ENCODE measurements at regions not wholly inside any gene's neighbourhood (a gene's known extent, or its start where the extent isn't known, plus 50 kb on each side); places are given as distances from the start of the nearest gene placed in this dataset.
"Not testable (repeated sequence)": the region's sequence is repeated elsewhere in the genome, so short reads cannot be mapped to it uniquely, and the experiment has no call there.

GRCh38 chr1:234823191-234824176 lies 213.5 kb upstream of the IRF2BP2 start:
- intact Hi-C loops (cut with micrococcal nuclease): no loop called here
- H3K27ac Mint-ChIP-seq: no peak overlapping the region
- CTCF ChIA-PET: no interaction called here

DNA sequence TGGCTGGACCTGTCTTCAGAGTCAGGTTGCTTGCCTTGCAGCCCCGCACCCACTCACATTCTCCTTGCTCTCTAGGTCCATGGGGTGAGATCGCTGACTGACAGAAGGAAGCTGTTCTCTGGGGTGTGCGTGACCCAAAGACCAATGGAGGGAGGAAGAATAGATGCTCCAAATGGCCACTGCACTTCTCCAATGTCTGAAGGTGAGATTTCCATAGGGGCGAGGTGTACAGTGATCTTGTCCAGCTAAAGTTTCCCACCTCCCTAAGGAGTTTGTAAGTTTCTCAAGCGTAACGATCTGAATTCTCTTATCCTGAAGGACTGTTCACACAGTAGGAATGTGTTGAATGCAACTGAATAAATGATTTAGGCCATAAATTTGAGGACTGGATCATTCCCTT lies 211.9 kb upstream of the IRF2BP2 start:
- no peaks in the 10 kb centered on the region for H3K36me3 Mint-ChIP-seq (ENCODE audit: low read depth)
- H3K4me3 Mint-ChIP-seq: no peak overlapping the region
- ATAC-seq (ENCODE audit: low read depth) (no peak), DNase-seq (no peak)
- intact Hi-C loops (cut with micrococcal nuclease): no loop called here
- H3K9me3 Mint-ChIP-seq: no peaks in the 10 kb centered on the region
- TF ChIP-seq CTCF (IDR thresholded peaks at IDR 0.05): no peak
- no peak overlapping the region for H3K27ac Mint-ChIP-seq
- H3K27me3 Mint-ChIP-seq: no peaks in the 10 kb centered on the region
- POLR2A ChIA-PET: no interaction called here
- no peaks in the 10 kb centered on the region for H3K4me1 Mint-ChIP-seq
- CTCF ChIA-PET: no interaction called here

More at GRCh38 chr1:234823191-234824176, 213.5 kb upstream of the IRF2BP2 start:
- ATAC-seq (ENCODE audit: low read depth): no peak
- DNase-seq: no peak
- Mint-ChIP-seq H3K36me3 (ENCODE audit: low read depth) (no peaks in the 10 kb centered on the region), H3K27me3 (peaks cover 2% of the 10 kb centered on the region), H3K4me3 (no peak overlapping the region), H3K4me1 (no peaks in the 10 kb centered on the region), H3K9me3 (no peaks in the 10 kb centered on the region)
- no peak for TF ChIP-seq CTCF (IDR thresholded peaks at IDR 0.05)
- POLR2A ChIA-PET: interaction anchor here (0.6 kb wide), 1 partner anchor 213 kb away, joined by 3 read pairs; no protein-coding TSS in a partner anchor

DNA sequence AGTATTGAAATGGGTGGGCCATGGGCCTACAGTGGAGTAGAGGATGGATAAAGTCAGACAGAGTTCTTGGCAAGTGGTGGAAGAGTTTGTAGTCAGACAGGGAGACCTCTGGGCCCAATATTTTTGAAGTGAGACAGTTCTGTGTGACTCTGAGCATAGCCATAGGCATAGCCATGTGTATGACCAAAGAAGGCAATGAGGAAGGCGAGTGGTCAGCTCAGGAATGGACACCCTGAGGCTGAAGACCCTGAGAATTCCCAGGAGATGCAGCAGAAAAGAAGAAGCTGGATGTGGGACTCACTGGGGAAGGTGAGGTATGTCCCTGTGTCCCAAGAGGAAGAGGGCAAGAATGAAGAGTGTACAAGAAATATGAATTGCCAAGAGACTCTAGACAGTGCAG lies 210.6 kb upstream of the IRF2BP2 start:
- Mint-ChIP-seq H3K9me3 (no peaks in the 10 kb centered on the region), H3K27me3 (no peaks in the 10 kb centered on the region), H3K27ac (no peak overlapping the region), H3K4me3 (no peak overlapping the region), H3K4me1 (no peaks in the 10 kb centered on the region), H3K36me3 (ENCODE audit: low read depth) (no peaks in the 10 kb centered on the region)
- intact Hi-C loops (cut with micrococcal nuclease): no loop called here
- no peak for TF ChIP-seq CTCF (IDR thresholded peaks at IDR 0.05)
- CTCF ChIA-PET: no interaction called here
- no peak for ATAC-seq (ENCODE audit: low read depth)
- POLR2A ChIA-PET: no interaction called here
- DNase-seq: no peak

DNA sequence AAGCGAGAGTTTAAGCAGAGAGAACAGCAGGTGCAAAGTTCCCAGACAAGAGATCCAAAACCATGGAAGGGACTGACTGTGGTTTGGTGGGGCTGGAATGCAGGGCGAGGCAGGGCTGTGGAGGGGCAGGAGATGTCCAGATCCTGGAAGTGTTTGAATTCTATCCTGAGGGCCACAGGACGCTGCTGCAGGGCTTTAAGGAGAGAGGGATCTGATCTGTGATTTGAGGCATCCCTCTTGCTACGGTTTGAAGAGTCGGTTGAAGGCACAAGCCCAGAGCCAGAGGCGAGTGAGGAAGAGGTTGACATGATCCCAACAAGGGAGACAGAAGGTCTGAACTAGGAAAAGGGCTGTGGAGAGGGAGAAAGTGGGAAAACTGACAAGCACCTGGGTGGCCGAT lies 209.9 kb upstream of the IRF2BP2 start:
- H3K27me3 Mint-ChIP-seq; DNase-seq; intact Hi-C loops (cut with micrococcal nuclease); H3K36me3 Mint-ChIP-seq (ENCODE audit: low read depth); H3K4me1 Mint-ChIP-seq; H3K9me3 Mint-ChIP-seq; H3K27ac Mint-ChIP-seq; CTCF ChIA-PET; H3K4me3 Mint-ChIP-seq; ATAC-seq (ENCODE audit: low read depth); POLR2A ChIA-PET: not testable (repeated sequence)

DNA sequence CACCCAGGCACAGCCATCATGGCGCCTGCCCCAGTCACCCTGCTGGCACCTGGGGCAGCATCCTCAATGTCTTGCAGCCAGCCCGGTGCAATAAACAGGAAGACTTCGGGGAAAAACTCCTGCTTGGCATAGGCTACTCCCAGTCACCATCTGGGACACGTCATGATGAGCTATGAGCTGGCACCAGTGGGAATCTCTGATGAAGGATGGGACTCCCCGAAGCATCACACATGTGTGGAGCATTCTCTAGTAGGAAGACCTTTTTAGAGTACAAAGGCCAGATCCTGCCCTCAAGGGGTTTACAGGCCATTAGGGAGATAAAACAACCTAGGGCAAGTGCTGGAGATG lies 208.0 kb upstream of the IRF2BP2 start:
- POLR2A ChIA-PET; CTCF ChIA-PET; H3K4me1 Mint-ChIP-seq; ATAC-seq (ENCODE audit: low read depth); DNase-seq; H3K9me3 Mint-ChIP-seq; H3K36me3 Mint-ChIP-seq (ENCODE audit: low read depth); H3K4me3 Mint-ChIP-seq; H3K27ac Mint-ChIP-seq; intact Hi-C loops (cut with micrococcal nuclease); H3K27me3 Mint-ChIP-seq: not testable (repeated sequence)

DNA sequence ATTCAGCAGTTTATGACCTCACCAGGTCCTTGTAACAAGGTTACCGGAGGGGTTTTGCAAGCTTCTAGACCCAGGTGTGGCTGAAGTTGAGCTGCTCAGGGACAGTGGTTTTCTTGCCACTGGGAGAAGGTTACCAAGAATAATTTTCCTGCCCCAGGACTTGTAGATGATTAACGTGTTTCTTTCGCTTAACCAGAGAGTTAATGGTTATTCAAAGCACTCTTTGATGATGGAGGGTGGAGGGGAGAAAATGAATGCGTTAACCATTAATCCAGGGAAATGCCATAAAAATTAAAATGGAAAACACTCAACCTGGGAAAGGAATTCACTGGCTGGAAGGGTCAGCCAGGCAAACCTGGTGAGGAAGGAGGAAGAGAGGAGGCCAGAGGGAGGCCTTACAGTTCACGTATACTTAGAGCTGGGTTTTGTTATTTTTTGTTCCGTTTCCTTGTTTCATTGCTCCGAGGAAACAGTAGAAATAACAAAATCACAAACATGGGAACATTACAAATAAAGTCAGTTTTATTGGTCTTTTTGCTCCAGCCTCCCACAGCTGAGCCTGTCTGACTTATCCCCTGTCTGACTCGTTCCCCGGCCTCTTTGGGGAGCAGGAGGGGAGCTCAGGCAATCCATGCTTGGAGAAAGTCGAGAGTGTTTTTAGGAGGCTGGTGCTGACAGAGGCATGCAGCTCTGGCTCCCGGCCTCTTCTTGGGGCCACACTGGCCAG lies 207.5 kb upstream of the IRF2BP2 start:
- intact Hi-C loops (cut with micrococcal nuclease); H3K9me3 Mint-ChIP-seq; POLR2A ChIA-PET: not testable (repeated sequence)

GRCh38 chr1:234816864-234817263 lies 206.9 kb upstream of the IRF2BP2 start:
- CTCF ChIA-PET; H3K4me1 Mint-ChIP-seq; intact Hi-C loops (cut with micrococcal nuclease); POLR2A ChIA-PET; ATAC-seq (ENCODE audit: low read depth); DNase-seq; H3K4me3 Mint-ChIP-seq; H3K36me3 Mint-ChIP-seq (ENCODE audit: low read depth); H3K27me3 Mint-ChIP-seq; H3K9me3 Mint-ChIP-seq; H3K27ac Mint-ChIP-seq: not testable (repeated sequence)

More for the DNA sequence above, 207.5 kb upstream of the IRF2BP2 start:
- H3K4me3 Mint-ChIP-seq; CTCF ChIA-PET; H3K27ac Mint-ChIP-seq; H3K36me3 Mint-ChIP-seq (ENCODE audit: low read depth); DNase-seq; H3K4me1 Mint-ChIP-seq; H3K27me3 Mint-ChIP-seq; ATAC-seq (ENCODE audit: low read depth): not testable (repeated sequence)

GRCh38 chr1:234816186-234816851 lies 206.3 kb upstream of the IRF2BP2 start:
- H3K27ac Mint-ChIP-seq; DNase-seq; intact Hi-C loops (cut with micrococcal nuclease); H3K4me1 Mint-ChIP-seq; H3K4me3 Mint-ChIP-seq; CTCF ChIA-PET; H3K9me3 Mint-ChIP-seq; H3K27me3 Mint-ChIP-seq; H3K36me3 Mint-ChIP-seq (ENCODE audit: low read depth); ATAC-seq (ENCODE audit: low read depth); POLR2A ChIA-PET: not testable (repeated sequence)

GRCh38 chr1:234815295-234815815 lies 205.4 kb upstream of the IRF2BP2 start:
- H3K27me3 Mint-ChIP-seq; DNase-seq; ATAC-seq (ENCODE audit: low read depth); POLR2A ChIA-PET; H3K36me3 Mint-ChIP-seq (ENCODE audit: low read depth); intact Hi-C loops (cut with micrococcal nuclease); H3K27ac Mint-ChIP-seq; H3K4me1 Mint-ChIP-seq; H3K9me3 Mint-ChIP-seq; CTCF ChIA-PET; H3K4me3 Mint-ChIP-seq: not testable (repeated sequence)
